SK-N-SH treated with all-trans-retinoic acid at 6 μM for 48 hours (cell line): ENCODE measurements at regions not wholly inside any gene's neighbourhood (a gene's known extent, or its start where the extent isn't known, plus 50 kb on each side); places are given as distances from the start of the nearest gene placed in this dataset.

ENCODE experiments used
- ARNTL ChIP-seq: fragments of 450-650 bp; formaldehyde crosslinking; IDR thresholded peaks from 2 replicates; pipeline ENCODE4 v1.5.0; 2020; ENCODE audit warnings: low read depth, mild to moderate bottlenecking, moderate library complexity, borderline replicate concordance
- ESRRG ChIP-seq: fragments of 250-450 bp; sonication (Bioruptor Pico); IDR thresholded peaks from 2 replicates; pipeline ENCODE4 v1.6.1; 2021; ENCODE audit warnings: mild to moderate bottlenecking
- PPARA ChIP-seq: fragments of 250-450 bp; sonication (Bioruptor Pico); IDR thresholded peaks from 2 replicates; pipeline ENCODE4 v1.5.0; 2020; ENCODE audit warnings: mild to moderate bottlenecking, borderline replicate concordance
- RARB ChIP-seq: fragments of 250-450 bp; sonication (Bioruptor Pico); IDR thresholded peaks from 2 replicates; pipeline ENCODE4 v1.8.0; 2021; ENCODE audit warnings: mild to moderate bottlenecking, moderate library complexity
- SNAI2 ChIP-seq: fragments of 250-450 bp; sonication (Bioruptor Pico); IDR thresholded peaks from 2 replicates; pipeline ENCODE4 v1.5.0; 2020; ENCODE audit warnings: mild to moderate bottlenecking, moderate library complexity
- TCF4 ChIP-seq: fragments of 250-450 bp; sonication (Bioruptor Pico); IDR thresholded peaks from 2 replicates; pipeline ENCODE4 v1.8.0; 2021; ENCODE audit warnings: mild to moderate bottlenecking, moderate library complexity, borderline replicate concordance
- ZC3H10 ChIP-seq: fragments of 250-450 bp; sonication (Bioruptor Pico); IDR thresholded peaks from 2 replicates; pipeline ENCODE4 v1.5.1; 2021; ENCODE audit warnings: mild to moderate bottlenecking, moderate library complexity
- ZFP3 ChIP-seq: fragments of 250-450 bp; sonication (Bioruptor Pico); IDR thresholded peaks from 2 replicates; pipeline ENCODE4 v1.5.0; 2020; ENCODE audit warnings: mild to moderate bottlenecking, moderate library complexity
- ZFP30 ChIP-seq: fragments of 450-650 bp; formaldehyde crosslinking; IDR thresholded peaks from 2 replicates; pipeline ENCODE4 v1.5.0; 2022; ENCODE audit warnings: mild to moderate bottlenecking, moderate library complexity
- ZNF565 ChIP-seq: fragments of 450-650 bp; formaldehyde crosslinking; conservative IDR thresholded peaks from 2 replicates; pipeline ENCODE4 v1.5.0; 2020; ENCODE audit warnings: low read depth, mild to moderate bottlenecking, moderate library complexity
- ZNF70 ChIP-seq: fragments of 450-650 bp; formaldehyde crosslinking; IDR thresholded peaks from 2 replicates; pipeline ENCODE4 v1.5.0; 2020; ENCODE audit warnings: mild to moderate bottlenecking, moderate library complexity
- ZNF8 ChIP-seq: fragments of 450-650 bp; formaldehyde crosslinking; IDR thresholded peaks from 2 replicates; pipeline ENCODE4 v1.5.0; 2020; ENCODE audit warnings: mild to moderate bottlenecking, moderate library complexity
- TF ChIP-seq, protein P1 (sequence below): fragments of 250-450 bp; sonication (Bioruptor Pico); IDR thresholded peaks from 2 replicates; pipeline ENCODE4 v1.5.0; 2020; ENCODE audit warnings: mild to moderate bottlenecking, moderate library complexity
- TF ChIP-seq, protein P2 (sequence below): fragments of 250-450 bp; sonication (Bioruptor Pico); IDR thresholded peaks from 2 replicates; pipeline ENCODE4 v1.5.1; 2020; ENCODE audit warnings: low read depth, mild to moderate bottlenecking, moderate library complexity

DNA sequence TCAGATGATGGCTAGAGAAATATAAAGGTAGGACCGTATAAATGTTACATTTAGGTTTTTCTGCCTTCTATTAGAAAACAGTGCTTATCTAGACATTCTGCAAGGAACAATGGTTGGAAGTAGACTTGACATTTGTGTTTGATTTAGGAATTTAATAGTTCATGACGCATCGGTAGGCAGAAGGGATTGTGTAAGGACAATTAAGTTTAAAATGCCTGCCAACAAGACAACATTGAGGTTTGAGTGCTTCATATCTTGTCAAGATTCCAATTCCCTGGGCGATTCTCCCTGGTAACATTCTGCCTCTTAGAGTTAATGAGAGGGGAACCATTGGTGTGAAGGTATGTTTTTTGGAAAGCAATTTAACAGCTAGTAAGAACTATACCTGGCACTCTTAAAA lies 186.8 kb upstream of the RBM19 start:
- no peak for TF ChIP-seq SNAI2 (CRISPR knock-in tag)
- no peak for TF ChIP-seq ARNTL
- no peak for TF ChIP-seq ZC3H10 (CRISPR knock-in tag)
- TF ChIP-seq, protein P1, sequence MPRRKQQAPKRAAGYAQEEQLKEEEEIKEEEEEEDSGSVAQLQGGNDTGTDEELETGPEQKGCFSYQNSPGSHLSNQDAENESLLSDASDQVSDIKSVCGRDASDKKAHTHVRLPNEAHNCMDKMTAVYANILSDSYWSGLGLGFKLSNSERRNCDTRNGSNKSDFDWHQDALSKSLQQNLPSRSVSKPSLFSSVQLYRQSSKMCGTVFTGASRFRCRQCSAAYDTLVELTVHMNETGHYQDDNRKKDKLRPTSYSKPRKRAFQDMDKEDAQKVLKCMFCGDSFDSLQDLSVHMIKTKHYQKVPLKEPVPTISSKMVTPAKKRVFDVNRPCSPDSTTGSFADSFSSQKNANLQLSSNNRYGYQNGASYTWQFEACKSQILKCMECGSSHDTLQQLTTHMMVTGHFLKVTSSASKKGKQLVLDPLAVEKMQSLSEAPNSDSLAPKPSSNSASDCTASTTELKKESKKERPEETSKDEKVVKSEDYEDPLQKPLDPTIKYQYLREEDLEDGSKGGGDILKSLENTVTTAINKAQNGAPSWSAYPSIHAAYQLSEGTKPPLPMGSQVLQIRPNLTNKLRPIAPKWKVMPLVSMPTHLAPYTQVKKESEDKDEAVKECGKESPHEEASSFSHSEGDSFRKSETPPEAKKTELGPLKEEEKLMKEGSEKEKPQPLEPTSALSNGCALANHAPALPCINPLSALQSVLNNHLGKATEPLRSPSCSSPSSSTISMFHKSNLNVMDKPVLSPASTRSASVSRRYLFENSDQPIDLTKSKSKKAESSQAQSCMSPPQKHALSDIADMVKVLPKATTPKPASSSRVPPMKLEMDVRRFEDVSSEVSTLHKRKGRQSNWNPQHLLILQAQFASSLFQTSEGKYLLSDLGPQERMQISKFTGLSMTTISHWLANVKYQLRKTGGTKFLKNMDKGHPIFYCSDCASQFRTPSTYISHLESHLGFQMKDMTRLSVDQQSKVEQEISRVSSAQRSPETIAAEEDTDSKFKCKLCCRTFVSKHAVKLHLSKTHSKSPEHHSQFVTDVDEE = no peak
- no peak for TF ChIP-seq RARB (CRISPR knock-in tag)
- TF ChIP-seq ZNF70 (CRISPR knock-in tag) = no peak
- TF ChIP-seq ZNF8 (CRISPR knock-in tag) = no peak
- TF ChIP-seq, protein P2, sequence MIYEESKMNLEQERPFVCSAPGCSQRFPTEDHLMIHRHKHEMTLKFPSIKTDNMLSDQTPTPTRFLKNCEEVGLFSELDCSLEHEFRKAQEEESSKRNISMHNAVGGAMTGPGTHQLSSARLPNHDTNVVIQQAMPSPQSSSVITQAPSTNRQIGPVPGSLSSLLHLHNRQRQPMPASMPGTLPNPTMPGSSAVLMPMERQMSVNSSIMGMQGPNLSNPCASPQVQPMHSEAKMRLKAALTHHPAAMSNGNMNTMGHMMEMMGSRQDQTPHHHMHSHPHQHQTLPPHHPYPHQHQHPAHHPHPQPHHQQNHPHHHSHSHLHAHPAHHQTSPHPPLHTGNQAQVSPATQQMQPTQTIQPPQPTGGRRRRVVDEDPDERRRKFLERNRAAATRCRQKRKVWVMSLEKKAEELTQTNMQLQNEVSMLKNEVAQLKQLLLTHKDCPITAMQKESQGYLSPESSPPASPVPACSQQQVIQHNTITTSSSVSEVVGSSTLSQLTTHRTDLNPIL (CRISPR knock-in tag) = no peak
- TF ChIP-seq ZNF565 (CRISPR knock-in tag) = no peak
- TF ChIP-seq ZFP3 (CRISPR knock-in tag) = no peak
- TF ChIP-seq PPARA = no peak
- no peak for TF ChIP-seq TCF4 (CRISPR knock-in tag)
- no peak for TF ChIP-seq ZFP30 (CRISPR knock-in tag)
- TF ChIP-seq ESRRG (CRISPR knock-in tag) = no peak
